GM12872 (cell line): ENCODE measurements at regions not wholly inside any gene's neighbourhood (a gene's known extent, or its start where the extent isn't known, plus 50 kb on each side); places are given as distances from the start of the nearest gene placed in this dataset.

Experiments
- TF ChIP-seq, protein P1 (sequence below): IDR thresholded peaks from 3 replicates; pipeline ENCODE4 v1.5.1; 2011; ENCODE audit warnings: low read depth, mild to moderate bottlenecking, low read length, moderate library complexity; ENCODE audit not compliant: insufficient read depth

DNA sequence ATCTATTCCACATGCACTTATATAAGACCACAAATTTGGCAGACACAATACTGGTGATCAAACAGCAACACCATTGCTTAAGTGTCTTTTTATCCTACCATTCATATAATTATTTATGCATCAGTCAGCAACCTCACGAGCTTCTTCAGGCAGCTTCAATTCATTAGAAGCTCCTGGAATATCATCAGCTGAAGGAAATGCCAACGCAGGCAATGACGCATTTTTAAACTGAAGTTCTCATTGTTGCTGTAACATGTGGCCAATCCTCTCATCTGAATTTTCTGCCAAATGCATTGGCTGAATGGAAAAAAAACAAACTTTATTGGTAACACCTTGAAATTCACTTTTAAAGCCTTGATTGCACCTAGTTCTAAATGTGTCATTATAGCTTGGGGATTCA is 376.4 kb upstream of the RGMB start:
- TF ChIP-seq, protein P1, sequence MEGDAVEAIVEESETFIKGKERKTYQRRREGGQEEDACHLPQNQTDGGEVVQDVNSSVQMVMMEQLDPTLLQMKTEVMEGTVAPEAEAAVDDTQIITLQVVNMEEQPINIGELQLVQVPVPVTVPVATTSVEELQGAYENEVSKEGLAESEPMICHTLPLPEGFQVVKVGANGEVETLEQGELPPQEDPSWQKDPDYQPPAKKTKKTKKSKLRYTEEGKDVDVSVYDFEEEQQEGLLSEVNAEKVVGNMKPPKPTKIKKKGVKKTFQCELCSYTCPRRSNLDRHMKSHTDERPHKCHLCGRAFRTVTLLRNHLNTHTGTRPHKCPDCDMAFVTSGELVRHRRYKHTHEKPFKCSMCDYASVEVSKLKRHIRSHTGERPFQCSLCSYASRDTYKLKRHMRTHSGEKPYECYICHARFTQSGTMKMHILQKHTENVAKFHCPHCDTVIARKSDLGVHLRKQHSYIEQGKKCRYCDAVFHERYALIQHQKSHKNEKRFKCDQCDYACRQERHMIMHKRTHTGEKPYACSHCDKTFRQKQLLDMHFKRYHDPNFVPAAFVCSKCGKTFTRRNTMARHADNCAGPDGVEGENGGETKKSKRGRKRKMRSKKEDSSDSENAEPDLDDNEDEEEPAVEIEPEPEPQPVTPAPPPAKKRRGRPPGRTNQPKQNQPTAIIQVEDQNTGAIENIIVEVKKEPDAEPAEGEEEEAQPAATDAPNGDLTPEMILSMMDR, result no peak

DNA sequence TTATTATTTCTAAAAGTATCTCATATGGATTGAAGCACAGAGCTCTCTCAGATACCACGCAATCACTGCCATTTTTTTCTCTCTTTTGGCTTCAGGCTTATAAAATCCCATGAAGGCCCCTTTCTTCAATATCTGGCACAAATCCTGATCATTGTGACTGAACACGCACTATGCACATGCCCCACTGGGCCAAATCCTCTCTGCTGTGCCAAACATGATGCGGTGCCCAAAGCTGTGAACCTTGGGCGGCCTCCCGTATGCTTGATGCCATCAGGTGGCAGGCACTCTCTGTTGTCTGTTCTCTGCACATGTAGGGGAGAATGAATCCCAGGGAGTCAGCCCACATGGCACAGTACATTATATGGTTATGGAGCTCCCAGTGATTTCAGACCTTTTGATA is 375.0 kb upstream of the RGMB start:
- TF ChIP-seq, protein P1, result no peak

DNA sequence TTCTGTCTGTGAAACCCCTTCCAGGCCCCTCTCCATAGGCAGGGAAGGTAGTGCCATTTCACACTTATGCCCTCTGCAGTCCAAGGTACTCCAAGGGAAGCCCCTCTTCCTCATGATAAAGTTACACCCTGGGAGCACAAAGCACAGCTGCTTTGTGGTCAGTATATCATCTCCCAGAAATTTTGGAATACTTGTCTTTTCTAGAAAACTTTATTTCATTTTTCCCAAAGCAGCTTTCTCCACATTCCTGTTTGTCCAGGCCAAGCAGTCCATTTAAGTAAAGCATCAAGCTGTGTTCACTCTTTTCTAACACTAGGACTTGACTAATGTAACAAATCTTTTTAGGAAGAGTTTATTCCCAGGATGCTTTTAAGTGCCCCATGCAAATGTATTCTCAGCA is 371.8 kb upstream of the RGMB start:
- TF ChIP-seq, protein P1, result no peak

DNA sequence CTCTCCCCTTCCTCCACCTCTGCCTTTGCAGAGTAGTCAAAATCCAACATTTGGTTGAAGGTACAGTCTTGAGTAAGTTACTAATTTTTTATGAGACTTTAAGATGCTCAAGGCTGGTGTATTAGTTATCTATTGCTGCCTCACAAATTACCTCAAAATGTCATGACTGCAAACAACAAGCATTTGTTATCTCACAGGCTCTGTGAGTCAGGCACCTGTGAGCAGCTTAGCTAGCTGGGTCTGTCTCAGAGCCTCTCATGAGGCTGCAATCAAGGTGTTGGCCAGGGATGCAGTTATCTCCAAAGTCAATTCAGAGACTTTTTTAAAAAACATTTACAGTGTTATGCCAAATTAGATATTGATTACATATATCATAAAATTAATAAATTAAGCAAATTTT is 371.3 kb upstream of the RGMB start:
- TF ChIP-seq, protein P1, result no peak

DNA sequence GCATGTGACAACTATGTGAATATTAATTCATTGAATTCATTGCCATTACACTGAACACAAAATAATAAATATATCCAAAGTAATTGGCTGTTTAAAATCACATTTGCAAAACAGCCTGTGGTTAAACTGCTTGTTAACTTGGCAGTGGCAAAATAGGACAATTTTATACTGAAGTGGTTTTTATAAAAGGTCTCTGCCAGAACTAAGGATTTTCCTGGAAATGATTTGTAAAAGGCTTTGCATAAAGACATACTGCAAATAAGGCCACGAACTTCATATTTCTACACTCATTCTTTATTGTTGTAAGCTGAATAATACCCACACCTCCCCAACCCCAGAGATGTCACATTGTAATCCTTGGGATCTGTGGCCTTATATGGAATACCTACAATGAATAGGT is 370.3 kb upstream of the RGMB start:
- TF ChIP-seq, protein P1, result no peak

DNA sequence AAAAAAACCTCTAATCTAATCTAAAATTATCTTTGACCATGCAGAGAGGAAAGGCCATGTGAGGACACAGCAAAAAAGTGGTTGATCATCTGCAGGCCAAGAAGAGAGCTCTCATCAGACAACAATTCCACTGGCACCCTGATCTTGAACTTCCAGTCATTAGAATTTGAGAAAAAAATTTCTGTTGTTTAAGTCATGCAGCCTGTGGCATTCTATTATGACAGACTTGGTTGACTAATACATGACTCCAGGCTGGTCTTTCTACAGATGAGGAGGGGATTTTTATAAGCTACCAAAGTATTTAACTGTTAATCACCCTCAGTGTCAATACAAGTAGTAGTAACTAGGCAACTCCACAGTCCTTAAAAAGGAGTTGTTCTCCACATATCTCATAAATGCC is 358.5 kb upstream of the RGMB start:
- TF ChIP-seq, protein P1, result no peak

DNA sequence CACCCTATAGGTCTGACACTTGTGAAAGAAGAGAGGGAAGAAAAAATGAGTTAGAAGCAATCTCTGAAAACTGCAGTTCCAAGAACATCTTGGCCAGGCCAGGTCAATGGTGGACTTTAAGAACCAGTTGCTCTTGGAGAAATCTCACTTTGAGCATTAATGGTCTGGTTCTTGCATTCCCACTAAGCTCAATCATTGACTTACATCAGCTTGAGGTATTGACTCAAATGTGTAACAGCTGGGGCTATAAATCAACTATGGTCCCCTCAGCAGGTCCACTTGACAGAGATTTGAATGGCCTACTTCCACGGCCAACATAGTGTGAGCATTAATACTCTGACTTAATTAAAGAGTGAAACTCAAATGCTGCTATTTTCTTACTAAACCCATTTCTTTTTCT is 357.8 kb upstream of the RGMB start:
- TF ChIP-seq, protein P1, result no peak

DNA sequence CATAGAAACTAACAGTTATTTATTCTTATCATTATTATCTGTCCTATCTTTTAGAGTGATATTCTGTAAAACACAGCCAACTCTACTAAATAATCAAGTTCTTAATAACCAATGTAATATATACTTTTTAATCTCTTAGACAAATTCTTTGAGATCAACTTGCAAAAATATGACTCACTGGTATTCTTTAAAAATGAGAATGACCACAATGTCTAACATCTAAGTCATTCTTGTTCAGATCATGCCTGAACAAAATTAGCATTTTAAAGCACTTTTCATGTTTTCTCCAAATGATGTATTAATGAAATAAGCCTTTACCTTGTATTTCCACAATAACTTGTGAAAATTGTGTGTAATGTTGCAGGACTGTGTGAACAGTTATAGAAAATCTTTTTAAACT is 356.9 kb upstream of the RGMB start:
- TF ChIP-seq, protein P1, result no peak
